Prostate gland (tissue), 2 donors: ENCODE measurements at regions not wholly inside any gene's neighbourhood (a gene's known extent, or its start where the extent isn't known, plus 50 kb on each side); places are given as distances from the start of the nearest gene placed in this dataset.

Source experiments
- DNase-seq: peaks from one replicate; pipeline ENCODE4 v3.0.0-alpha.2; 2019; ENCODE audit warnings: low spot score
- H3K27ac ChIP-seq, 2 donors: fragments of 200-600 bp; sonication (generic); 2 replicates each; pipeline ENCODE4 v1.5.1; 2017 to 2019
- H3K27me3 ChIP-seq: fragments of 200-600 bp; sonication (generic); replicated peaks from 2 replicates; pipeline ENCODE4 v1.5.1; 2019; ENCODE audit not compliant: insufficient read depth
- H3K36me3 ChIP-seq, 2 donors: fragments of 200-600 bp; sonication (generic); 1 replicate in 1 of 2; 2 replicates in 1 of 2; pipeline versions ENCODE4 v1.5.1 to v1.8.1; 2017 to 2019
- H3K4me1 ChIP-seq: fragments of 200-600 bp; sonication (generic); replicated peaks from 2 replicates; pipeline ENCODE4 v1.5.1; 2019
- H3K4me3 ChIP-seq, 2 donors: fragments of 200-600 bp; sonication (generic); 2 replicates each; pipeline ENCODE4 v1.5.1; 2017 to 2019
- H3K9me3 ChIP-seq: fragments of 200-600 bp; sonication (generic); 2 replicates; pipeline ENCODE4 v1.5.1; 2017
- POLR2A ChIP-seq: fragments of 450-650 bp; IDR thresholded peaks from one replicate; pipeline ENCODE4 v1.6.1; 2016; ENCODE audit warnings: antibody characterized with exemption, mild to moderate bottlenecking
- POLR2AphosphoS5 ChIP-seq: sonication (generic); formaldehyde crosslinking; IDR thresholded peaks from one replicate; pipeline ENCODE4 v1.6.1; 2017; ENCODE audit warnings: antibody characterized with exemption
- WGBS: methylation state at CpG from one replicate; pipeline ENCODE4 v1.1.5; 2018; 5-methylcytosine and 5-hydroxymethylcytosine counted together
- intact Hi-C: fragments of 100-400 bp; cut with DNase I; formaldehyde crosslinking; loops from one replicate; pipeline ENCODE4 v1.14.2; 2022
- TF ChIP-seq, protein P1 (sequence below), 4 experiments: fragments of 200-600 bp in 2 of 4; fragments of 450-650 bp in 2 of 4; sonication (generic) in 2 of 4; IDR thresholded peaks; 1 replicate in 3 of 4; 2 replicates in 1 of 4; pipeline ENCODE4 v1.5.1; 2016 to 2019; ENCODE audit warnings: antibody characterized with exemption in 4 of 4, mild to moderate bottlenecking in 2 of 4, moderate library complexity in 2 of 4

- H3K4me3 ChIP-seq, result no peak overlapping the region
- intact Hi-C loops, result no loop called here
- H3K9me3 ChIP-seq, result no peaks in the 10 kb centered on the region
- no peaks in the 10 kb centered on the region for H3K4me1 ChIP-seq
- no peak overlapping the region for H3K27ac ChIP-seq
- no peaks in the 10 kb centered on the region for H3K27me3 ChIP-seq
- TF ChIP-seq POLR2A (no peak), POLR2AphosphoS5 (no peak)
- TF ChIP-seq, protein P1, sequence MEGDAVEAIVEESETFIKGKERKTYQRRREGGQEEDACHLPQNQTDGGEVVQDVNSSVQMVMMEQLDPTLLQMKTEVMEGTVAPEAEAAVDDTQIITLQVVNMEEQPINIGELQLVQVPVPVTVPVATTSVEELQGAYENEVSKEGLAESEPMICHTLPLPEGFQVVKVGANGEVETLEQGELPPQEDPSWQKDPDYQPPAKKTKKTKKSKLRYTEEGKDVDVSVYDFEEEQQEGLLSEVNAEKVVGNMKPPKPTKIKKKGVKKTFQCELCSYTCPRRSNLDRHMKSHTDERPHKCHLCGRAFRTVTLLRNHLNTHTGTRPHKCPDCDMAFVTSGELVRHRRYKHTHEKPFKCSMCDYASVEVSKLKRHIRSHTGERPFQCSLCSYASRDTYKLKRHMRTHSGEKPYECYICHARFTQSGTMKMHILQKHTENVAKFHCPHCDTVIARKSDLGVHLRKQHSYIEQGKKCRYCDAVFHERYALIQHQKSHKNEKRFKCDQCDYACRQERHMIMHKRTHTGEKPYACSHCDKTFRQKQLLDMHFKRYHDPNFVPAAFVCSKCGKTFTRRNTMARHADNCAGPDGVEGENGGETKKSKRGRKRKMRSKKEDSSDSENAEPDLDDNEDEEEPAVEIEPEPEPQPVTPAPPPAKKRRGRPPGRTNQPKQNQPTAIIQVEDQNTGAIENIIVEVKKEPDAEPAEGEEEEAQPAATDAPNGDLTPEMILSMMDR (IDR thresholded peaks at IDR 0.05), result no peak
- DNase-seq, result no peak
- no peaks in the 10 kb centered on the region for H3K36me3 ChIP-seq
Observed at GRCh38 chr3:89802881-89803280, 695.5 kb downstream of the EPHA3 start.

GRCh38 chr3:89803711-89804110, 696.3 kb downstream of the EPHA3 start:
- H3K9me3 ChIP-seq, result no peaks in the 10 kb centered on the region
- intact Hi-C loops, result no loop called here
- 64% methylated on average over 3 of the region's 3 CpGs for WGBS
- no peaks in the 10 kb centered on the region for H3K27me3 ChIP-seq
- TF ChIP-seq POLR2A (no peak), POLR2AphosphoS5 (no peak)
- TF ChIP-seq, protein P1 (IDR thresholded peaks at IDR 0.05), result no peak
- no peaks in the 10 kb centered on the region for H3K4me1 ChIP-seq
- no peaks in the 10 kb centered on the region for H3K36me3 ChIP-seq
- no peak for DNase-seq
- no peak overlapping the region for H3K27ac ChIP-seq
- no peak overlapping the region for H3K4me3 ChIP-seq

GRCh38 chr3:89806166-89806565, 698.7 kb downstream of the EPHA3 start:
- no peak overlapping the region for H3K27ac ChIP-seq
- no peak overlapping the region for H3K4me3 ChIP-seq
- no peaks in the 10 kb centered on the region for H3K27me3 ChIP-seq
- DNase-seq, result no peak
- intact Hi-C loops, result no loop called here
- WGBS, result 86% methylated on average over 1 of the region's 1 CpG
- no peaks in the 10 kb centered on the region for H3K9me3 ChIP-seq
- TF ChIP-seq POLR2A (no peak), POLR2AphosphoS5 (no peak)
- TF ChIP-seq, protein P1 (IDR thresholded peaks at IDR 0.05), result no peak
- no peaks in the 10 kb centered on the region for H3K36me3 ChIP-seq
- H3K4me1 ChIP-seq, result no peaks in the 10 kb centered on the region

DNA sequence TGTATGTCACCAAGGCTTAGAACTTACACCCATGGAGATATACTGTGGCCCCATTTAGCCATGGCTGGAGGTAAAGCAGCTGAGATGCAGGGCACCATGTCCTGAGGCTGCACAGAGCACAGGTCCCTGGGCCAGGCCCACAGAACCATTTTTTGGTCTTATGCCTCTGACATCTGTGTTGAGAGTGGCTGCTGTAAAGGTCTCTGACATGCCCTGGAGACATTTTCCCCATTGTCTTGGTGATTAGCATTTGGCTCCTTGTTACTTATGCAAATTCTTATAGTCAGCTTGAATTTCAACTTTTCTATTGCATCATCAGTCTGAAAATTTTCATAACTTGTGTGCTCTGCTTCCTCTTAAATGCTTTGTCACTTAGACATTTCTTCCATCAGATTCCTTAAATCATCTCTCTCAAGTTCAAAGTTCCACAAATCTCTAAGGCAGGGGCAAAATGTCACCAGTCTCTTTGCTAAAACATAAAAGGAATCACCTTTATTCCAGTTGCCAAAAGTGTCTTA, 701.3 kb downstream of the EPHA3 start:
- no peaks in the 10 kb centered on the region for H3K4me1 ChIP-seq
- no peaks in the 10 kb centered on the region for H3K27me3 ChIP-seq
- no peak overlapping the region for H3K27ac ChIP-seq
- TF ChIP-seq POLR2AphosphoS5 (no peak), POLR2A (no peak)
- TF ChIP-seq, protein P1 (IDR thresholded peaks at IDR 0.05), result no peak
- DNase-seq, result no peak
- H3K36me3 ChIP-seq, result no peaks in the 10 kb centered on the region
- H3K4me3 ChIP-seq, result no peak overlapping the region
- H3K9me3 ChIP-seq, result no peaks in the 10 kb centered on the region
- intact Hi-C loops, result no loop called here

DNA sequence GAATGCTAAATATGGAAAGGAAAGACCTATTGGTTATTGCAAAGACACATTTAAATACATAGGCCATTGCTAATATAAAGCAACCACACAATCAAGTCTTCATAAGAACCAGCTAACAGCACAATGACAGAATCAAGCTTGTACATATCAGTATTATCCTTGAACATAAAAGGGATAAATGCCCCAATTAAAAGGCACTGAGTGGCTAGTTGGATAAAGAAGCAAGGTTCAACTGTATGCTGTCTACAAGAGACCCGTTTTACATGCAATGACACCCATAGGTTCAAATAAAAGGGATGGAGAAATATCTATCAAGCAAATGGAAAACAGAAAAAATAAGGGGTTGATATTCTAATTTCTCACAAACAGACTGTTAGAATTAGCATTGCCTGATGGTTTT, 706.1 kb downstream of the EPHA3 start:
- TF ChIP-seq POLR2A (no peak), POLR2AphosphoS5 (no peak)
- TF ChIP-seq, protein P1 (IDR thresholded peaks at IDR 0.05), result no peak
- 84% methylated on average over 1 of the region's 1 CpG for WGBS
- no peak for DNase-seq
- Histone ChIP-seq H3K27me3 (no peaks in the 10 kb centered on the region), H3K36me3 (no peaks in the 10 kb centered on the region), H3K4me1 (no peaks in the 10 kb centered on the region), H3K9me3 (no peaks in the 10 kb centered on the region), H3K27ac (no peak overlapping the region), H3K4me3 (no peak overlapping the region)
- intact Hi-C loops, result no loop called here
